ENCODE measurements at regions not wholly inside any gene's neighbourhood (a gene's known extent, or its start where the extent isn't known, plus 50 kb on each side); places are given as distances from the start of the nearest gene placed in this dataset.

- TF ChIP-seq PRDM10 (IDR thresholded peaks at IDR 0.05; ENCODE audit: partially characterized antibody) (no peak), JUNB (CRISPR knock-in tag; conservative IDR thresholded peaks at IDR 0.05) (no peak), SIN3B (IDR thresholded peaks at IDR 0.05; ENCODE audit: low read depth) (no peak)
These were observed 111.7 kb upstream of the BOD1 start (continued) for GRCh38 chr5:173727839-173728778.

GRCh38 chr5:173729079-173729765 lies 112.8 kb upstream of the BOD1 start:
- no peaks in the 10 kb centered on the region for H3K9me1 ChIP-seq (ENCODE audit: control insufficient read depth, insufficient read depth, low read length)
- H3K4me1 ChIP-seq (replicated peaks in 1 of 2; ENCODE audit: control insufficient read depth in 2 of 2, insufficient read depth in 2 of 2, low read length in 2 of 2): peaks cover 3 to 11% of the 10 kb centered on the region in 2 experiments; a peak in 2 of 5 replicates
- H3K27me3 ChIP-seq (ENCODE audit: control insufficient read depth in 2 of 2, insufficient read depth in 2 of 2, low read length in 2 of 2): no peaks in the 10 kb centered on the region
- no peaks in the 10 kb centered on the region for H3K36me3 ChIP-seq (ENCODE audit: control insufficient read depth, insufficient read depth, low read length)
- H3K79me2 ChIP-seq (ENCODE audit: control insufficient read depth, insufficient read depth, low read length): no peaks in the 10 kb centered on the region
- ChIA-PET CTCF (ENCODE audit: low intra/inter-chr PET ratio) (no interaction called here), POLR2A (interaction anchor here (0.9 kb wide), 1 partner anchor 8 kb away, joined by 3 read pairs; no protein-coding TSS in a partner anchor)
- no TSS peak for BruUV-seq (replicated peaks)
- WGBS (ENCODE audit: insufficient coverage, low coverage, missing lambda C conversion rate): 16% methylated on average over 10 of the region's 10 CpGs
- intact Hi-C loops (cut with micrococcal nuclease): no loop called here
- H3K4me2 ChIP-seq (ENCODE audit: insufficient read depth, low read length): no peak overlapping the region
- no peak for FAIRE-seq
- no peak overlapping the region for H3K9ac ChIP-seq (ENCODE audit: insufficient read depth in 1 of 2, low read depth in 2 of 2, low read length in 2 of 2)
- H3K9me3 ChIP-seq (replicated peaks; ENCODE audit: control insufficient read depth, insufficient read depth, low read depth, low read length): no peaks in the 10 kb centered on the region
- H4K20me1 ChIP-seq (replicated peaks; ENCODE audit: control insufficient read depth, insufficient read depth, low read length): no peaks in the 10 kb centered on the region
- in situ Hi-C loops (cut with MboI): no loop called here
- no peak for ATAC-seq
- H2AFZ ChIP-seq (ENCODE audit: low read depth, low read length): no peak overlapping the region
- DNase-seq (ENCODE audit: extremely low read depth in 1 of 4, low spot score in 3 of 4): no peak
- no peak overlapping the region for H3K27ac ChIP-seq (ENCODE audit: extremely low read depth, low read depth, low read length)
- no peak overlapping the region for H3K4me3 ChIP-seq
- TF ChIP-seq ZNF311 (CRISPR knock-in tag; IDR thresholded peaks at IDR 0.05): no peak
- no peak for TF ChIP-seq HEY1 (CRISPR knock-in tag; IDR thresholded peaks at IDR 0.05; ENCODE audit: borderline replicate concordance)
- TF ChIP-seq SNRNP70 (optimal IDR thresholded peaks at IDR 0.05; ENCODE audit: low read depth, low read length): no peak
- no peak for TF ChIP-seq SMARCC2 (IDR thresholded peaks at IDR 0.05; ENCODE audit: low read depth)
- TF ChIP-seq ZNF347 (CRISPR knock-in tag; IDR thresholded peaks at IDR 0.05; ENCODE audit: low read depth): no peak
- TF ChIP-seq ZNF785 (CRISPR knock-in tag; IDR thresholded peaks at IDR 0.05): no peak
- TF ChIP-seq RBM14 (IDR thresholded peaks at IDR 0.05; ENCODE audit: borderline replicate concordance, insufficient read depth, low read depth, low read length): no peak
- no peak for TF ChIP-seq TEAD2 (tag; IDR thresholded peaks at IDR 0.05)
- no peak for TF ChIP-seq ZNF146 (CRISPR knock-in tag; IDR thresholded peaks at IDR 0.05; ENCODE audit: unreplicated experiment)
- no peak for TF ChIP-seq FOXA3 (CRISPR knock-in tag; conservative IDR thresholded peaks at IDR 0.05 in 1 of 2, IDR thresholded peaks at IDR 0.05 in 1 of 2)
- TF ChIP-seq NR3C1 (CRISPR knock-in tag; IDR thresholded peaks at IDR 0.05): no peak
- no peak for TF ChIP-seq SUPT5H (IDR thresholded peaks at IDR 0.05)
- TF ChIP-seq KHSRP (IDR thresholded peaks at IDR 0.05): no peak

All from K562 (cell line).